ENCODE measurements at regions not wholly inside any gene's neighbourhood (a gene's known extent, or its start where the extent isn't known, plus 50 kb on each side); places are given as distances from the start of the nearest gene placed in this dataset.

- TF ChIP-seq USF2 (CRISPR knock-in tag; IDR thresholded peaks at IDR 0.05) (peak; percentile 85), TP53 (CRISPR knock-in tag; IDR thresholded peaks at IDR 0.05) (no peak), STAT6 (CRISPR knock-in tag; conservative IDR thresholded peaks at IDR 0.05; ENCODE audit: low read depth) (no peak), IRF2 (CRISPR knock-in tag; IDR thresholded peaks at IDR 0.05; ENCODE audit: borderline replicate concordance, low read depth) (no peak), CTCF (IDR thresholded peaks at IDR 0.05) (no peak), SP1 (CRISPR knock-in tag; conservative IDR thresholded peaks at IDR 0.05) (no peak), HMGXB4 (CRISPR knock-in tag; IDR thresholded peaks at IDR 0.05) (no peak), KAT7 (CRISPR knock-in tag; IDR thresholded peaks at IDR 0.05; ENCODE audit: borderline replicate concordance) (no peak)
- TF ChIP-seq, protein P1, sequence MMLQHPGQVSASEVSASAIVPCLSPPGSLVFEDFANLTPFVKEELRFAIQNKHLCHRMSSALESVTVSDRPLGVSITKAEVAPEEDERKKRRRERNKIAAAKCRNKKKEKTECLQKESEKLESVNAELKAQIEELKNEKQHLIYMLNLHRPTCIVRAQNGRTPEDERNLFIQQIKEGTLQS (CRISPR knock-in tag; conservative IDR thresholded peaks at IDR 0.05): no peak
These were observed 480.9 kb downstream of the CDK5RAP2 start for GRCh38 chr9:120099065-120099464.
